ENCODE measurements at regions not wholly inside any gene's neighbourhood (a gene's known extent, or its start where the extent isn't known, plus 50 kb on each side); places are given as distances from the start of the nearest gene placed in this dataset.

- TF ChIP-seq CTCF (IDR thresholded peaks at IDR 0.05; ENCODE audit: low read depth, low read length, missing input control) (no peak), MAX (IDR thresholded peaks at IDR 0.05) (no peak)
These were observed 1208.3 kb downstream of the GATA3 start for GRCh38 chr10:9262770-9263169.
